MCF 10A (cell line): ENCODE measurements at regions not wholly inside any gene's neighbourhood (a gene's known extent, or its start where the extent isn't known, plus 50 kb on each side); places are given as distances from the start of the nearest gene placed in this dataset.

ENCODE experiments used
- BruUV-seq: library from RNA; stranded (reverse); fragments of 400-500 nt; replicated peaks from 2 replicates; lab custom pipeline; 2021; lab: Mats Ljungman, UMichigan
- CTCF ChIA-PET: fragments of 300-600 bp; sonication (Branson Sonifier 250); formaldehyde crosslinking; extraction: SDS; loops from one replicate; lab custom pipeline; 2021; ENCODE audit warnings: antibody characterized with exemption, inconsistent platforms; lab: Yijun Ruan, JAX
- POLR2A ChIA-PET: fragments of 300-600, 350-650 bp; sonication (Branson Sonifier 250); formaldehyde crosslinking; extraction: SDS; loops from one replicate; lab custom pipeline; 2020; ENCODE audit warnings: antibody characterized with exemption, inconsistent platforms; lab: Yijun Ruan, JAX
- DNase-seq: peaks from one replicate; pipeline ENCODE4 v3.0.0-alpha.2; 2018; ENCODE audit not compliant: unreplicated experiment
- H3K27ac Mint-ChIP-seq: one replicate; pipeline ENCODE4 v1.8.0; 2022; ENCODE audit warnings: mild to moderate bottlenecking, low read depth, mixed read lengths; ENCODE audit not compliant: unreplicated experiment
- H3K27me3 Mint-ChIP-seq: one replicate; pipeline ENCODE4 v1.8.0; 2022; ENCODE audit warnings: mixed read lengths; ENCODE audit not compliant: insufficient read depth, unreplicated experiment
- H3K36me3 Mint-ChIP-seq: one replicate; pipeline ENCODE4 v1.8.0; 2022; ENCODE audit warnings: mild to moderate bottlenecking, moderate library complexity, mixed read lengths; ENCODE audit not compliant: insufficient read depth, unreplicated experiment
- H3K4me1 Mint-ChIP-seq: one replicate; pipeline ENCODE4 v1.8.0; 2022; ENCODE audit warnings: mixed read lengths; ENCODE audit not compliant: insufficient read depth, unreplicated experiment
- H3K4me3 Mint-ChIP-seq: one replicate; pipeline ENCODE4 v1.8.0; 2022; ENCODE audit warnings: mild to moderate bottlenecking, moderate library complexity, mixed read lengths; ENCODE audit not compliant: unreplicated experiment
- H3K9me3 Mint-ChIP-seq: one replicate; pipeline ENCODE4 v1.8.0; 2022; ENCODE audit warnings: mixed read lengths; ENCODE audit not compliant: unreplicated experiment
- CTCF ChIP-seq: fragments of 200-600 bp; IDR thresholded peaks from one replicate; pipeline ENCODE4 v1.8.0; 2022; ENCODE audit warnings: antibody characterized with exemption, mild to moderate bottlenecking; ENCODE audit not compliant: unreplicated experiment
- intact Hi-C: fragments of 100-400 bp; cut with micrococcal nuclease; formaldehyde crosslinking; loops from 2 replicates; pipeline ENCODE4 v1.14.1; 2022

- POLR2A ChIA-PET = no interaction called here
- TF ChIP-seq CTCF = no peak
- intact Hi-C loops = loop anchor here (10.0 kb wide), 1 partner anchor 1185 kb away; no protein-coding TSS in a partner anchor
- Mint-ChIP-seq H3K27me3 (no peaks in the 10 kb centered on the region), H3K27ac (no peak overlapping the region), H3K4me3 (no peak overlapping the region), H3K9me3 (peaks cover 15% of the 10 kb centered on the region), H3K36me3 (no peaks in the 10 kb centered on the region), H3K4me1 (no peaks in the 10 kb centered on the region)
- BruUV-seq = no TSS peak
- CTCF ChIA-PET = interaction anchor here (0.6 to 2.5 kb wide), 2 partner anchors 14 to 26 kb away, joined by 4 to 8 read pairs; no protein-coding TSS in a partner anchor
- DNase-seq = no peak
These were observed 62.7 kb upstream of the ARL4C start for GRCh38 chr2:234559609-234560008.

DNA sequence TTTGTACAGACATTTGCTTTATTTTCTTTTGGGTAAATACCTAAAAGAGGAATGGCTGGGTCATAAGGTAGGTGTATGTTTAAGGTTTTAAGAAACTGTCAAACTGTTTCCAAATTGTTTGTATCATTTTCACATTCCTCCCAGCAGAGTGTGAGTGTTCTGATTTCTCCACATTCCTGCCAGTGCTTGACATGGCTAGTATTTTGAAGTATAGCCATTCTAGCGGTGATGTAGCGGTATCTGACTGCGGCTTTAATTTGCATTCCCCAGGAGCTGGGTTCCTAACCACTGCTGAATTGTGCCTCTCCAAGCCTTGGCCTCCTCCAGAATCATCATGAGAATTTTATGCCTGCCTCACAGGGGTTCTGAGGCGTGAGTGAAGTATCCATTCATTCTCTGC, 61.8 kb upstream of the ARL4C start:
- no peaks in the 10 kb centered on the region for H3K27me3 Mint-ChIP-seq
- H3K9me3 Mint-ChIP-seq = peaks cover 15% of the 10 kb centered on the region
- no peaks in the 10 kb centered on the region for H3K36me3 Mint-ChIP-seq
- ChIA-PET POLR2A (interaction anchor here (1.6 kb wide), 1 partner anchor 547 kb away, joined by 4 read pairs; no protein-coding TSS in a partner anchor), CTCF (interaction anchor here (2.5 kb wide), 1 partner anchor 13 kb away, joined by 8 read pairs; no protein-coding TSS in a partner anchor)
- H3K4me3 Mint-ChIP-seq = no peak overlapping the region
- no TSS peak for BruUV-seq
- intact Hi-C loops = loop anchor here (10.0 kb wide), 1 partner anchor 1186 kb away; no protein-coding TSS in a partner anchor
- no peak for DNase-seq
- H3K4me1 Mint-ChIP-seq = no peaks in the 10 kb centered on the region
- TF ChIP-seq CTCF = no peak
- H3K27ac Mint-ChIP-seq = no peak overlapping the region

DNA sequence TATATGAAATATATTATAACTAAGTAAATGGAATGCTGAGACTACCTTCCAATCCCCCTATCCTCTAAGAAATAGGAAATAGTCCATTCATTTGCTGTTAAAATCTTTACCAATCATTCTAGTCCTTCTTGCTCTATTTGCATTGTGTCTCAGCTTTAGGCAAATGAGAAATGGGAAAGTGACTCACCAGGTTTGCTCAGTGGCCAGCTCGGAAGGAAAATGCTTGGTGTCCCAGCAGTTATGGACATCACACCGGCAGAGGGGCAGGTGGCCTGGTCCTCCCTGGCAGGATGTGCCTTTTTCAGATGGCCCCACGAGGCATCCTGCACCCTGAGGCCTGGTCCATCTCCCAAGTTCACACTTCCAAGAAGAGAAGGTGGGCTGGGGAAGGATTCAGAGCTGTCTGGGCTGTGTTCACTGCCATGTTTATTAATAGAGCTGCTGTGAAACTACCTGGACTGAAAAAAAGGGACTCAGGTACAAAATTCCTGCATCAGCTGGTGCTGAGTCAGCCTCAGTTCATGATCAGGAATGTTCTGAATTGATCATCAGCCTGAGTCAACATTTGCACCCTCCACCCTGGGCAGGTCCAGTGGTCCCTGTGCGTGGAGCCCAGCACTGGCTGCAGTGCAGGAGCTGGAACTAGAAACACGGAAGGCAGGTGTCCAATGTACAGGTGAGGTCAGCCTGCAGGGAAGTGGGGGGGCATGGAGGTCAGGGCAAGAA, 60.1 kb upstream of the ARL4C start:
- CTCF ChIA-PET = interaction anchor here (0.7 to 3.0 kb wide), 5 partner anchors 12 to 560 kb away, joined by 3 to 16 read pairs (median 11); no protein-coding TSS in a partner anchor
- H3K36me3 Mint-ChIP-seq = no peaks in the 10 kb centered on the region
- no peak overlapping the region for H3K27ac Mint-ChIP-seq
- POLR2A ChIA-PET = interaction anchor here (1.2 kb wide), 1 partner anchor 469 kb away, joined by 3 read pairs; no protein-coding TSS in a partner anchor
- peaks cover 15% of the 10 kb centered on the region for H3K9me3 Mint-ChIP-seq
- intact Hi-C loops = loop anchor here (10.0 kb wide), 1 partner anchor 1188 kb away; no protein-coding TSS in a partner anchor
- H3K4me3 Mint-ChIP-seq = no peak overlapping the region
- no peak for TF ChIP-seq CTCF
- BruUV-seq = no TSS peak
- no peaks in the 10 kb centered on the region for H3K4me1 Mint-ChIP-seq
- H3K27me3 Mint-ChIP-seq = no peaks in the 10 kb centered on the region
- DNase-seq = peak; percentile 23

DNA sequence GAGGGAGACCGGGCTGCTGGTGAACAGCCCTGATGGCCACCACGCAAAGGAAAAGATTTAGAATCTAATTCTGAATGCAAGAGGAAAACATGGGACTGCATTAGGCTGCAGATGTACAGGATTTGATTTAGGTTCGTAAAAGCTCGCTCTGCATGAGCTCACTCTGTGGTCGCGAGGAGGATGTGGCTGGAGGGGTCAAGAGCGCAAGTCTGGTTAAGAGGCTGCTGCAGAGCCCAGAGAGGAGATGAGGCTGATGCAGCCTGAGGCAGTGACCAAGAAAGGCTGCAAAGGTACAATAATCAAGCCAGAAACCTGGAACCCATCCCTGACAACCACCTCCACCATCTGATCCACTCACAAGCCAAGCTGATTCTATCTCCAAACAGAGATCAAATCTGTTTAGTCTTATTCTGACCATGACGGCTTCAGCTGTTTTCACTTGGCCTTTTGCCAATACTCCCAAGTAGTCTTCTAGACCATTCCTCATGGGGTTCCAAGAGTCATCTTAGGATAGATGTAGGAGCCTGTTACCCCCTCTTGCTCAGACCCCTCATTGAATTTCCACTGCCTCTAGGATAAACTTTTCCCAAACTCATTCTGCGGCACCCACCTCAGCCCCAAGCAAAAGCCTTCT, 58.9 kb upstream of the ARL4C start:
- DNase-seq = no peak
- ChIA-PET POLR2A (interaction anchor here (0.7 kb wide), 1 partner anchor 42 kb away, joined by 3 read pairs; no protein-coding TSS in a partner anchor), CTCF (interaction anchor here (0.8 to 3.0 kb wide), 6 partner anchors 11 to 562 kb away, joined by 3 to 16 read pairs (median 8); no protein-coding TSS in a partner anchor)
- Mint-ChIP-seq H3K9me3 (peaks cover 7% of the 10 kb centered on the region), H3K27ac (no peak overlapping the region), H3K4me1 (no peaks in the 10 kb centered on the region), H3K4me3 (no peak overlapping the region), H3K27me3 (no peaks in the 10 kb centered on the region), H3K36me3 (no peaks in the 10 kb centered on the region)
- TF ChIP-seq CTCF = no peak
- no TSS peak for BruUV-seq
- intact Hi-C loops = loop anchor here (10.0 kb wide), 1 partner anchor 1189 kb away; no protein-coding TSS in a partner anchor
